Embryonic facial prominence (tissue), 1 donor: ENCODE measurements at regions not wholly inside any gene's neighbourhood (a gene's known extent, or its start where the extent isn't known, plus 50 kb on each side); places are given as distances from the start of the nearest gene placed in this dataset.

Experiments
- DNase-seq: peaks from one replicate; pipeline ENCODE4 v3.0.0-alpha.2; 2016; ENCODE audit errors: extremely low spot score

DNA sequence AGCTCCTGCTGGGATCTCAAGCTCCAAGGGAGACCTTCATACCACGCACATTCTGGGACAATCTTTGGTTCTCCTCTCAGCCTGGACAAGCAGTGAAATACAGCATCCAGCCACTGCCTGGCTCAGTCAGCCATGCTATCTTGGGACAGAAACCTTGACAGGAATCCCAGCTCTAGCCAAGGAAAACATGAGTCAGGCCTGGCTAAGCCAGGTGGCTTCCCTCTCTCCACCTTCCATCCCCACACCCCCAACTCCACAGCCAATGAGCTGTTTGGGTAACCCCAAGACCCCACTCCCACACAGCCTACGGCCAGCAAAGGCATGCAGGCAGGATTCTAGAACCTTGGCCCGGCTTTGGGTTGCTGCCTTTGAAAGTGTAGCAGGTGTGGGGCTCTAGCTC is 64.9 kb downstream of the MCFD2 start:
- DNase-seq, result no peak

- DNase-seq, result no peak
Observed at GRCh38 chr2:46849721-46850556, 65.7 kb downstream of the MCFD2 start.

GRCh38 chr2:46849046-46849715 is 66.4 kb downstream of the MCFD2 start:
- no peak for DNase-seq

GRCh38 chr2:46848447-46848846 is 67.2 kb downstream of the MCFD2 start:
- DNase-seq, result no peak

DNA sequence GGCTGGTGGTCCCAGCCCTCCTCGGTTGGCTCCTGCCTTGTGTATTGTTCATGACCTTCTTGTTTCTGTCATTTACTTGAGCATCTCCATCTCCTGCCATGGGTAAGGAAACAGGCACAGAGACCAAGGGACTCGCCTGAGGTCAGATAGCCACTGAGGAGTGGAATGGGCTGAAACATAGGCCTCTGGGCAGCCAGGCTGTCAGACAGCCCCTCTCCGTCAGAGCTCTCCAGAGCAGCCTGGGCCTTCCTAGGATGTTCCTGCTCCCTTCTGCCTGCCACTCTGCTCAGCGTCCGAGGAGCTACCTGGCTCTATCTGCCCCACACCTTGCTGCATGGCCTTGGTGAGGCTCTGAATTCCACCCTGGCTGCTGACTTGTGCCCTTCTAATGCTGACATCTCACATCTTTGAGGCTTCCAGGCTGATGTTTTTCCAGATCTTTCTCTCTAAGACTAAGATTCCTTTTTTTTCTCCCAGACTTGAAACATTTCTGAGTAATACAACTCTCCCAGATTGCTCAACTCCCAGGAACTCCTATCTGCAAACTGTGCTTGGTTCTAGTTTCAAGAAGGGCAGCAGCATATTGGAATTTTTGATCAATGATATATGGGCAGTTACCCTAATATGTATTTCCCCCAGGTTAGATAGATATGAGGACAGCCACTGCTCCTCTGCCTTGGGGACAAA is 67.7 kb downstream of the MCFD2 start:
- DNase-seq, result no peak

- DNase-seq, result peak; percentile 83
Observed at GRCh38 chr2:46847185-46847710, 68.4 kb downstream of the MCFD2 start.

- DNase-seq, result no peak
Observed at GRCh38 chr2:46846536-46846935, 69.1 kb downstream of the MCFD2 start.

GRCh38 chr2:46845542-46846486 is 69.8 kb downstream of the MCFD2 start:
- DNase-seq, result no peak

- no peak for DNase-seq
Observed at GRCh38 chr2:46844443-46844842, 71.2 kb downstream of the MCFD2 start.

GRCh38 chr2:46844034-46844433 is 71.6 kb downstream of the MCFD2 start:
- DNase-seq, result no peak

DNA sequence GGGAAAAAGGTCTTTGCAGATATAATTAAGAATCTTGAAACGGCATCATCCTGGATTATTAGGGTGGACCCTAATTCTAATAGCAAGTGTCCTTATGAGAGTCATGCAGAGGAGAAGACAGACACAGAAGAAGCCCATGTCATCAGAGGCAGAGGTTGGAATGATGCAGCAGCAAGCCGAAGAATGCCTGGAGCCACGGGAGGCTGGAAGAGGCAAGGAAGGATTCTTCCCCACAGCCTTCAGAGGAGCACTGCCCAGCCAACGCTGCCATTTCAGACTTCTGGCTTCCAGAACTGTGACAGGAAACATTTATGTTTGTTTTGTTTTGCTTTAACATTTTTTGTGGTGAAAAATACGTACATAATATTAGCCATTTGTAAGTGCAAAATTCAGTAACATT is 72.3 kb downstream of the MCFD2 start:
- no peak for DNase-seq

GRCh38 chr2:46842876-46843275 is 72.7 kb downstream of the MCFD2 start:
- no peak for DNase-seq

GRCh38 chr2:46841621-46842020 is 74.0 kb downstream of the MCFD2 start:
- no peak for DNase-seq

DNA sequence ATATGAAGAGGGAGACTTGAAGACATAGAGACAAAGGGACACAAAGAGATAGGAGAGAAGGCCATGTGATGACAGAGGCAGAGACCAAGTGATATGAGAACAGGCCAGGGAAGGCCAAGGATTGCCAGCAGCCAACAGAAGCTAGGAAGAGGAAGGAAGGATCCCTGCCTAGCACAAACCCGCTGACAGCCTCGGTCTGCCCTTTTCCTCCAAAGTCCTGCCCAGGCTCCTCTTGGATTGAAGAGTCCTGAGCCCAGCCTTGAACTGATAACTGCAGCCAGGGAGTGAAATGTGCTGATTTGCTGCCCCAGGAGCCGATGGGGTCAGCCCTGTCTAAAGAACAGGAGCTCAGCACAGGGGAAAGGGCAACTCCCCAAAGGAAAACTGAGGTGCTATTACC is 76.6 kb downstream of the MCFD2 start:
- DNase-seq, result no peak

GRCh38 chr2:46837704-46838103 is 77.9 kb downstream of the MCFD2 start:
- no peak for DNase-seq

GRCh38 chr2:46837112-46837454 is 78.5 kb downstream of the MCFD2 start:
- no peak for DNase-seq

DNA sequence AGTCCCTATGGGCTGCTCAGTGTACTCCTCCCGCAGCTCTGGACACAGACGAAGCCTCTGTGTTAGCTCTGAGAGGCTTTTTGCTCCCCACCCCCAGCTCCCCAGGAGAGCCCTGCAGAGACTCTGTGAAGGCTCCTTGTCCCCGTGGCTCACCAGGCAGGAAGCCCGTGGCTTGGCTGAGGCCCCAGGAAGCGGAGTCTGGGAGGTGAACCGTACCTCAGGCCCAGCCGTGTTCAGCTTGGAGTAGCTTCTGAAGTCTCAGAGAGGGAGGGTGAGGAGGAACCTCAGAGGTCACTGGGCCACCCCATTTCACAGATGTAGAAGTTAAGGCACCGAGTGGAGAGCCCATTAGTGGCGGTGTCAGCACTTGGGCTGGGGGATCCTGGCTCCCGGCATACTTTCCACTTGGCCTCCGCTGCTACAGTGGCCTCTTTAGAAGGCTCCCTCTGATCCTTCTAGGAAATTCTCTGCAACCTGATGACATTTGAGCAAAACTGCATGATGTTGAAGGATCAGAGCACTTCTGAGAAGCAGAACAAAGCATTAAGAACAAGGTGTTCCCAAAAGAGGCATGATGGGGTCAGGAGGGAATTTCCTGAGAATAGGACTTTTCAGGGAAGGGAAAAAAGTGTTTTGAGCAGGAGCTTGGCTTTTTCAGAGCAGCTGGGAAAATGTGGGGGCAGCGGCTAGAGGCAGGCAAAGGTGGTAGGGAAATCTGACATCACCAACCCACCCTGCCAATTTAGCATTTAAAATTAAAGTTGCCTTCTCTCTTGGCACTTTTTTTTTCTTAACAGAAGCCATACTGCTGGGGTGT is 79.1 kb downstream of the MCFD2 start:
- DNase-seq, result no peak

DNA sequence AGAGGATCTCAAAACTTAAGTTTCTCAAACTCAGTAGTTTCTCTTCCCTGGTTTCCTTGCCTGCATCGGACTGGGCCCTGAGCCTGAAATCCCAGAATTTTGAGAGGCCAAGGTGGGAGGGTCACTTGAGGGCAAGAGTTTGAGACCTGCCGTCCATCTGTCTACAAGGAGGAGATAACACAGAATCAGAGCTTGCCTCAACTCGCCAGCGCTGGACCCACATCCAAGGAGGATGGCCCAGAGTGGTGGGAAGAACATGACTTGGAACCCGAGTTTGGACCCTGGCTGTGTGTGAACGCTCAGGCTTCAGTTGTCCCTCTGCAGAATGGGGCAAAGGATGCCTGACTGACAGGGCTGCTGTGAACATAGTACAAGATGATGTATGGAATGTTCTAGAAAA is 80.1 kb downstream of the MCFD2 start:
- DNase-seq, result no peak

DNA sequence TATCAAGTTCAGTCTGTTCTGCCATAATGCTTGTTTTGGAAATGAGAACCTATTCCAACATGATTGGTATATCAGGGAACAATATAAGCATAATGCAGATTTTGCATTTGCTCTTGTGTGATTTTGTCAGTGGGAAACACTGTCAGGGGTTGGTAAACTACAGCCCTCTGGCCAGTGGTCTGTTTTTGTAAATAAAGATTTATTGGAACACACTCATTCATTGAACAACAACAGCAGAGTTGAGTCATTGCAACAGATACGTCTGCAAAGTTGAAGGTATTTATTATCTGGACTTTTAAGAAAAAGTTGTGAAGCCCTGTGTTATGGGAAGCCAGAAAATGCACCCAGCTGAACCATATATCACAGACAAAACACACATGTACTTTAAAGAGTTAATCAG is 83.1 kb downstream of the MCFD2 start:
- no peak for DNase-seq

DNA sequence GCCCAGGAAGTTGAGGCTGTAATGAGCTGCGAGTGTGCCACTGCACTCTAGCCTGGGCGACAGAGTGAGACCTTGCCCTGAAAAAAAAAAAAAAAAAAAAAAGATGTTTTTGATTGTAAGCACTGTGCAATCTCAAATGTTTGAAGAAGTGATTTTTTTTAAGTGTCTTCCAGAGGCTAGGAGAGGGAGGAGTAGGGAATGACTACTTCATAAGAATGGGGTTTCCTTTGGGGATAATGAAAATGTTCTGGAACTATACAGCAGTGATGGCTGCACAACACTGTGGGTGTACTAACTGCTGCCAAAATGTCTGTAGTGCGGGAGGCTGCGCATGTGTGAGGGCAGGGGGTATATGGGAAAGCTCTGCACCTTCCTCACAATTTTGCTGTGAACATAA is 83.7 kb downstream of the MCFD2 start:
- DNase-seq, result no peak
